CD8-positive, alpha-beta memory T cell (primary cell): ENCODE measurements at regions not wholly inside any gene's neighbourhood (a gene's known extent, or its start where the extent isn't known, plus 50 kb on each side); places are given as distances from the start of the nearest gene placed in this dataset.

Source experiments
- CTCF ChIA-PET: fragments of 350-600 bp; sonication (Branson Sonifier 250); formaldehyde crosslinking; loops from one replicate; lab custom pipeline; 2021; ENCODE audit warnings: antibody characterized with exemption; lab: Charles Lee
- POLR2A ChIA-PET: fragments of 350-600 bp; sonication (Branson Sonifier 250); formaldehyde crosslinking; loops from one replicate; lab custom pipeline; 2021; ENCODE audit warnings: antibody characterized with exemption; lab: Charles Lee
- DNase-seq, 5 donors: peaks; one replicate each; pipeline versions ENCODE4 v3.0.0 to v3.0.0-alpha.2; 2020 to 2022; ENCODE audit warnings: mixed read lengths in 1 of 5
- H3K27ac ChIP-seq: one replicate; pipeline ENCODE4 v1.7.0; 2013; ENCODE audit warnings: low read depth, mild to moderate bottlenecking, low read length, moderate library complexity
- H3K27me3 ChIP-seq: 2 replicates; pipeline ENCODE4 v1.7.0; 2013; ENCODE audit warnings: low read length, mild to moderate bottlenecking; ENCODE audit not compliant: insufficient read depth, poor library complexity, severe bottlenecking
- H3K36me3 ChIP-seq: 2 replicates; pipeline ENCODE4 v1.7.0; 2013; ENCODE audit warnings: mild to moderate bottlenecking, low read length, moderate library complexity; ENCODE audit not compliant: insufficient read depth
- H3K4me1 ChIP-seq: 2 replicates; pipeline ENCODE4 v1.7.0; 2013; ENCODE audit warnings: mild to moderate bottlenecking, low read length, moderate library complexity; ENCODE audit not compliant: insufficient read depth
- H3K4me3 ChIP-seq: 2 replicates; pipeline ENCODE4 v1.7.0; 2013; ENCODE audit warnings: mild to moderate bottlenecking, low read length
- H3K9me3 ChIP-seq: 2 replicates; pipeline ENCODE4 v1.7.0; 2013; ENCODE audit warnings: mild to moderate bottlenecking, low read length
- H3K27ac Mint-ChIP-seq, 8 donors: one replicate each; pipeline ENCODE4 v1.8.0; 2020 to 2021; ENCODE audit warnings: mixed read lengths in 8 of 8, mild to moderate bottlenecking in 6 of 8, inconsistent platforms in 3 of 8, moderate library complexity in 3 of 8
- H3K27me3 Mint-ChIP-seq, 2 donors: one replicate each; pipeline ENCODE4 v1.8.0; 2020 to 2021; ENCODE audit warnings: mixed read lengths in 2 of 2, mild to moderate bottlenecking in 1 of 2, moderate library complexity in 1 of 2
- H3K36me3 Mint-ChIP-seq, 3 donors: one replicate each; pipeline ENCODE4 v1.8.0; 2020 to 2021; ENCODE audit warnings: mixed read lengths in 3 of 3, inconsistent platforms in 1 of 3, mild to moderate bottlenecking in 1 of 3
- H3K4me1 Mint-ChIP-seq, 3 donors: one replicate each; pipeline ENCODE4 v1.8.0; 2020 to 2021; ENCODE audit warnings: mixed read lengths in 3 of 3, inconsistent platforms in 1 of 3, mild to moderate bottlenecking in 1 of 3
- H3K4me3 Mint-ChIP-seq, 7 donors: one replicate each; pipeline ENCODE4 v1.8.0; 2020 to 2021; ENCODE audit warnings: mixed read lengths in 7 of 7, mild to moderate bottlenecking in 6 of 7, moderate library complexity in 4 of 7, inconsistent platforms in 2 of 7
- H3K9me3 Mint-ChIP-seq, 5 donors: one replicate each; pipeline ENCODE4 v1.8.0; 2020 to 2022; ENCODE audit warnings: mixed read lengths in 5 of 5, mild to moderate bottlenecking in 3 of 5, moderate library complexity in 2 of 5, inconsistent platforms in 1 of 5

GRCh38 chr5:96081276-96081858 lies 119.7 kb upstream of the ELL2 start:
- no peaks in the 10 kb centered on the region for H3K36me3 Mint-ChIP-seq
- H3K9me3 Mint-ChIP-seq = no peaks in the 10 kb centered on the region
- no peak for DNase-seq
- H3K36me3 ChIP-seq = no peaks in the 10 kb centered on the region
- no peak overlapping the region for H3K4me3 ChIP-seq
- H3K27me3 Mint-ChIP-seq = peaks cover 16 to 39% of the 10 kb centered on the region in 2 donors
- no peaks in the 10 kb centered on the region for H3K4me1 ChIP-seq
- H3K9me3 ChIP-seq = no peaks in the 10 kb centered on the region
- H3K27ac ChIP-seq = no peak overlapping the region
- H3K27ac Mint-ChIP-seq = no peak overlapping the region
- H3K27me3 ChIP-seq = no peaks in the 10 kb centered on the region
- POLR2A ChIA-PET = no interaction called here
- no peak overlapping the region for H3K4me3 Mint-ChIP-seq
- H3K4me1 Mint-ChIP-seq = no peaks in the 10 kb centered on the region
- CTCF ChIA-PET = no interaction called here

GRCh38 chr5:96080557-96080956 lies 118.9 kb upstream of the ELL2 start:
- ChIA-PET CTCF (no interaction called here), POLR2A (no interaction called here)
- no peaks in the 10 kb centered on the region for H3K9me3 Mint-ChIP-seq
- no peaks in the 10 kb centered on the region for H3K4me1 ChIP-seq
- peaks cover 14 to 36% of the 10 kb centered on the region in 2 donors for H3K27me3 Mint-ChIP-seq
- no peaks in the 10 kb centered on the region for H3K36me3 Mint-ChIP-seq
- H3K36me3 ChIP-seq = no peaks in the 10 kb centered on the region
- no peaks in the 10 kb centered on the region for H3K4me1 Mint-ChIP-seq
- no peaks in the 10 kb centered on the region for H3K9me3 ChIP-seq
- no peak overlapping the region for H3K4me3 ChIP-seq
- no peaks in the 10 kb centered on the region for H3K27me3 ChIP-seq
- H3K4me3 Mint-ChIP-seq = no peak overlapping the region
- H3K27ac Mint-ChIP-seq = no peak overlapping the region
- H3K27ac ChIP-seq = no peak overlapping the region
- no peak for DNase-seq

DNA sequence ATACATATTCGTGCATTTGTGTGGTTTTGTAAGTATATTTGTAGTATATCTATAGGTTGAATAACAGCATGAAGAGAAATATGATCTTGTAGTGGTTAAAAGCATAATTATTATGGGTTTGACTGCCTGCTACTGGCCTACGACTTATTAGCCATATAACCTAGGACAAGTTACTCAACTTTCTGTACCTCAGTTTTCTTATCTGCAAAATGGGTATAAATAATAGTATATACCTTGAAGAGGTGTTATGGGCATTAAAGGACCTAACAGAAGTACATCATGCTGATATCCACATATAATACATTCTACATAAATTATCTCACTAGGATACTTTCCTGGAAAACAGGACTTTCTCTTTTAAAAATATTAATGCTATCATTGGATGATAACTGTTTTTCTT lies 118.3 kb upstream of the ELL2 start:
- peaks cover 8 to 35% of the 10 kb centered on the region in 2 donors for H3K27me3 Mint-ChIP-seq
- H3K4me1 Mint-ChIP-seq = no peaks in the 10 kb centered on the region
- no peaks in the 10 kb centered on the region for H3K36me3 ChIP-seq
- no peak overlapping the region for H3K27ac ChIP-seq
- CTCF ChIA-PET = no interaction called here
- no peaks in the 10 kb centered on the region for H3K9me3 ChIP-seq
- no peaks in the 10 kb centered on the region for H3K36me3 Mint-ChIP-seq
- POLR2A ChIA-PET = no interaction called here
- no peaks in the 10 kb centered on the region for H3K27me3 ChIP-seq
- H3K4me3 ChIP-seq = no peak overlapping the region
- no peak for DNase-seq
- no peaks in the 10 kb centered on the region for H3K9me3 Mint-ChIP-seq
- H3K4me3 Mint-ChIP-seq = no peak overlapping the region
- H3K4me1 ChIP-seq = no peaks in the 10 kb centered on the region
- H3K27ac Mint-ChIP-seq = no peak overlapping the region

- Histone ChIP-seq H3K4me1 (no peaks in the 10 kb centered on the region), H3K27me3 (no peaks in the 10 kb centered on the region), H3K27ac (no peak overlapping the region), H3K9me3 (no peaks in the 10 kb centered on the region), H3K4me3 (no peak overlapping the region), H3K36me3 (no peaks in the 10 kb centered on the region)
- CTCF ChIA-PET = no interaction called here
- no peak overlapping the region for H3K27ac Mint-ChIP-seq
- no peak for DNase-seq
- H3K4me3 Mint-ChIP-seq = no peak overlapping the region
- POLR2A ChIA-PET = no interaction called here
- H3K4me1 Mint-ChIP-seq = no peaks in the 10 kb centered on the region
- H3K27me3 Mint-ChIP-seq = peaks cover 5 to 32% of the 10 kb centered on the region in 2 donors
- H3K9me3 Mint-ChIP-seq = no peaks in the 10 kb centered on the region
- no peaks in the 10 kb centered on the region for H3K36me3 Mint-ChIP-seq
Measured at GRCh38 chr5:96079075-96079474, 117.4 kb upstream of the ELL2 start.

DNA sequence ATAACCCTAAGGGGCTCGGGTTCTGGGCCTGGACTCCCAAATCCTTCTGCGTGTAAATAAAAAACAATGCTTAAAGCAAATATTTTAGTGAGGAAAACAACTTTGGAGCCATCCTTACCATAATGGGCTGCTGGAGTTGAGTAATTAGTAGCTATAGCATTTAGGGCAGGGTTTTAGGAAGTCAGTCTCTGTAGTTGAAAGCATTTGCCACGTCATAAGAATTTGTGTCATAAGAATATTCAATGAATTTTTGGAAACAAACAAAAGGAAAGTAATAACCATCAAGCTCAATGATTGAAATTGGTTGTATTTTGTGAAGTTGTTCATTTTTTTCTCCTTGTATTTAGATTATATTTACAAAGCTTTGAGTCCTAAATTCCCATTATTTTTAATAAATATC lies 114.8 kb upstream of the ELL2 start:
- no peaks in the 10 kb centered on the region for H3K36me3 Mint-ChIP-seq
- no peaks in the 10 kb centered on the region for H3K4me1 Mint-ChIP-seq
- H3K27ac ChIP-seq = no peak overlapping the region
- no peak overlapping the region for H3K4me3 ChIP-seq
- ChIA-PET CTCF (no interaction called here), POLR2A (no interaction called here)
- H3K4me3 Mint-ChIP-seq = no peak overlapping the region
- H3K27me3 Mint-ChIP-seq = peaks cover 3 to 19% of the 10 kb centered on the region in 2 donors
- H3K27me3 ChIP-seq = no peaks in the 10 kb centered on the region
- no peaks in the 10 kb centered on the region for H3K9me3 ChIP-seq
- H3K4me1 ChIP-seq = no peaks in the 10 kb centered on the region
- no peaks in the 10 kb centered on the region for H3K36me3 ChIP-seq
- H3K27ac Mint-ChIP-seq = no peak overlapping the region
- no peak for DNase-seq
- H3K9me3 Mint-ChIP-seq = no peaks in the 10 kb centered on the region

- H3K9me3 ChIP-seq = no peaks in the 10 kb centered on the region
- H3K4me1 ChIP-seq = no peaks in the 10 kb centered on the region
- no peak overlapping the region for H3K27ac ChIP-seq
- H3K27me3 Mint-ChIP-seq = peaks cover 3 to 13% of the 10 kb centered on the region in 2 donors
- POLR2A ChIA-PET = no interaction called here
- no peak overlapping the region for H3K27ac Mint-ChIP-seq
- no peaks in the 10 kb centered on the region for H3K36me3 Mint-ChIP-seq
- H3K4me1 Mint-ChIP-seq = no peaks in the 10 kb centered on the region
- no peak overlapping the region for H3K4me3 Mint-ChIP-seq
- no peaks in the 10 kb centered on the region for H3K36me3 ChIP-seq
- no peak for DNase-seq
- no peaks in the 10 kb centered on the region for H3K27me3 ChIP-seq
- H3K9me3 Mint-ChIP-seq = no peaks in the 10 kb centered on the region
- CTCF ChIA-PET = no interaction called here
- H3K4me3 ChIP-seq = no peak overlapping the region
Measured at GRCh38 chr5:96075579-96076289, 114.1 kb upstream of the ELL2 start.

DNA sequence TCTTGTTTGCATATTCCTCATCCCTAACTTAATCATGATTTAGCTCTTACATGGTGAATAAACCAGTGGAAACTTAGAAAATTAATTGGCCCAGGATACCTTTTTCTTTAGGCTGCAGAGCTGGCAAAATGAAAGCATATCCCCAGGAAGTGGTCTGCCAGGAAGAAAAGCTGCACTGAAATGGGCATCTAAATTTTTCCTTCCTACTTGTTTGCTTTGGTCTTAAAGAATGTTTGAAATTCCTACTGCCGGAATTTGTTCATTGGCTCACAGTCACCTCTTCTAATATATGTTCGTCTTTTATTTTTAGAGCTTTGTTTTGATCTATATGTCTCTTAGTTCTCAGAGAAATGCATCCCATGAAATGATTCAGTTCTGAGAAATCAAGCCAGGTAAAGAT lies 113.2 kb upstream of the ELL2 start:
- DNase-seq = no peak
- Mint-ChIP-seq H3K36me3 (no peaks in the 10 kb centered on the region), H3K4me3 (no peak overlapping the region), H3K27me3 (peaks cover 3 to 10% of the 10 kb centered on the region in 2 donors), H3K4me1 (no peaks in the 10 kb centered on the region), H3K27ac (no peak overlapping the region), H3K9me3 (no peaks in the 10 kb centered on the region)
- H3K27me3 ChIP-seq = no peaks in the 10 kb centered on the region
- no peak overlapping the region for H3K4me3 ChIP-seq
- CTCF ChIA-PET = no interaction called here
- no peak overlapping the region for H3K27ac ChIP-seq
- H3K4me1 ChIP-seq = no peaks in the 10 kb centered on the region
- H3K9me3 ChIP-seq = no peaks in the 10 kb centered on the region
- no peaks in the 10 kb centered on the region for H3K36me3 ChIP-seq
- POLR2A ChIA-PET = no interaction called here

DNA sequence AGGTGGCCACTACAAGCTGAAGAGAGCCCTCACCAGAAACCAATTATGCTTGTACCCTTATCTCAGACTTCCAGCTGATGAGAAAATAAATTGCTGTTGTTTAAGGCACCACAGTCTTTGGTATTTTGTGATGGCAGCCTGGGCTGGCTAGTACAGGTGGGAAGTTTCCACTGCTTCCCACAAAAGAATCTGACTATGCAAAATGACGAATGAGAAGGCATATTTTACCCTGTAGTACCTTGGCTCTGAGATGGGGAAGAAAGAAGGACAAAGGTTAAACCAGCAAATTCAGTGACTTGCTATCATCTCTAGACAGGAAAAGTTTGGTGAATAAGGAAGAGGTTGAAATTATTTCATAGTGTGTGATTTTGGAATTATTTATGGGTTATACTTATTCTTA lies 112.8 kb upstream of the ELL2 start:
- Histone ChIP-seq H3K27ac (no peak overlapping the region), H3K36me3 (no peaks in the 10 kb centered on the region), H3K4me1 (no peaks in the 10 kb centered on the region), H3K9me3 (no peaks in the 10 kb centered on the region), H3K4me3 (no peak overlapping the region), H3K27me3 (no peaks in the 10 kb centered on the region)
- H3K36me3 Mint-ChIP-seq = no peaks in the 10 kb centered on the region
- ChIA-PET POLR2A (no interaction called here), CTCF (no interaction called here)
- DNase-seq = no peak
- H3K27me3 Mint-ChIP-seq = peaks cover 3 to 10% of the 10 kb centered on the region in 2 donors
- no peak overlapping the region for H3K4me3 Mint-ChIP-seq
- no peaks in the 10 kb centered on the region for H3K9me3 Mint-ChIP-seq
- no peaks in the 10 kb centered on the region for H3K4me1 Mint-ChIP-seq
- peak overlapping the region in 1 of 8 donors; percentile 31 for H3K27ac Mint-ChIP-seq
